ENCODE measurements at regions not wholly inside any gene's neighbourhood (a gene's known extent, or its start where the extent isn't known, plus 50 kb on each side); places are given as distances from the start of the nearest gene placed in this dataset.

DNA sequence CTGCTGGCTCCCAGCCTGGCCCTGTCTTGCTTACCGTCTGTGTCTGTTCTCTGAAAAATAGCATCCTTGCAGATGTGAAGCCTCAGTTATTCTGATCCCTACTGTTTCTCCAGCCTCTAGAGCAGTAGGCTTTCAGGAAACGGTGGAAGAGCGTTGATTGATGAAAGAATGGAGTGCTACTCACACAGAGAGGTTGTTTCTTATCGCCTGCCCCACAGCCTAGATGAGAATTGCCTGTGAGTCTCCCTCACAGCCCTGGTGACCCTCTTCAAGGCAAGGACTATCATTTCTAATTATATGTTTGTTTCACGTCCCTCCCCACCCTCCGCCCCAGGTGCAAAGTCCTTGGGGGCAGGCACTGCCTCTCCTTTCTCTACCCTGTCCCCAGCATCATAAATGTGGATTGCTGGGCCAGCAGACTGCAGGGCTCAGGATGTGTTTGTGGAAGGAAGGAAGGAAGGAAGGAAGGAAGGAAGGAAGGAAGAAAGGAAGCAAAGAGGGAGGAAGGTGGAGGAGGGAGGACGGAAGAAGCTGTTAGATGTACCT is 575.3 kb upstream of the B3GAT1 start:
- TF ChIP-seq, protein P1, sequence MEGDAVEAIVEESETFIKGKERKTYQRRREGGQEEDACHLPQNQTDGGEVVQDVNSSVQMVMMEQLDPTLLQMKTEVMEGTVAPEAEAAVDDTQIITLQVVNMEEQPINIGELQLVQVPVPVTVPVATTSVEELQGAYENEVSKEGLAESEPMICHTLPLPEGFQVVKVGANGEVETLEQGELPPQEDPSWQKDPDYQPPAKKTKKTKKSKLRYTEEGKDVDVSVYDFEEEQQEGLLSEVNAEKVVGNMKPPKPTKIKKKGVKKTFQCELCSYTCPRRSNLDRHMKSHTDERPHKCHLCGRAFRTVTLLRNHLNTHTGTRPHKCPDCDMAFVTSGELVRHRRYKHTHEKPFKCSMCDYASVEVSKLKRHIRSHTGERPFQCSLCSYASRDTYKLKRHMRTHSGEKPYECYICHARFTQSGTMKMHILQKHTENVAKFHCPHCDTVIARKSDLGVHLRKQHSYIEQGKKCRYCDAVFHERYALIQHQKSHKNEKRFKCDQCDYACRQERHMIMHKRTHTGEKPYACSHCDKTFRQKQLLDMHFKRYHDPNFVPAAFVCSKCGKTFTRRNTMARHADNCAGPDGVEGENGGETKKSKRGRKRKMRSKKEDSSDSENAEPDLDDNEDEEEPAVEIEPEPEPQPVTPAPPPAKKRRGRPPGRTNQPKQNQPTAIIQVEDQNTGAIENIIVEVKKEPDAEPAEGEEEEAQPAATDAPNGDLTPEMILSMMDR (IDR thresholded peaks at IDR 0.05) = no peak
- TF ChIP-seq POLR2A (IDR thresholded peaks at IDR 0.05) = no peak

All from uterus (tissue), 2 donors.